A673 (cell line): ENCODE measurements at regions not wholly inside any gene's neighbourhood (a gene's known extent, or its start where the extent isn't known, plus 50 kb on each side); places are given as distances from the start of the nearest gene placed in this dataset.

Experiments
- BruUV-seq: library from RNA; stranded (reverse); fragments of 400-500 nt; replicated peaks from 2 replicates; lab custom pipeline; 2021; lab: Mats Ljungman, UMichigan
- CTCF ChIA-PET: fragments of 300-600 bp; sonication (Branson Sonifier 250); formaldehyde crosslinking; loops from one replicate; lab custom pipeline; 2022; ENCODE audit warnings: antibody characterized with exemption; lab: Charles Lee
- POLR2A ChIA-PET: fragments of 300-600 bp; sonication (Branson Sonifier 250); formaldehyde crosslinking; loops from one replicate; lab custom pipeline; 2022; ENCODE audit warnings: antibody characterized with exemption; ENCODE audit not compliant: low non-redundant PET; lab: Charles Lee
- DNase-seq: peaks from one replicate; pipeline ENCODE4 v3.0.0-alpha.2; 2015; ENCODE audit warnings: low spot score
- H3K27ac ChIP-seq: fragments of 200-600 bp; sonication (generic); 2 replicates; pipeline ENCODE4 v1.5.1; 2016; ENCODE audit warnings: mixed run types, low read depth, mild to moderate bottlenecking, mixed read lengths, antibody characterized with exemption, low read length; ENCODE audit not compliant: poor library complexity, severe bottlenecking
- H3K27me3 ChIP-seq: fragments of 200-600 bp; sonication (generic); replicated peaks from 2 replicates; pipeline ENCODE4 v1.6.1; 2017; ENCODE audit warnings: mixed run types, low read depth, mild to moderate bottlenecking, mixed read lengths, antibody characterized with exemption, low read length; ENCODE audit not compliant: insufficient read depth, poor library complexity
- H3K36me3 ChIP-seq: fragments of 200-600 bp; sonication (generic); 2 replicates; pipeline ENCODE4 v1.6.1; 2016; ENCODE audit warnings: mixed run types, mild to moderate bottlenecking, mixed read lengths, antibody characterized with exemption, low read length; ENCODE audit not compliant: insufficient read depth, poor library complexity, severe bottlenecking
- H3K4me1 ChIP-seq: fragments of 200-600 bp; sonication (generic); 2 replicates; pipeline ENCODE4 v1.6.1; 2017; ENCODE audit warnings: mixed run types, mild to moderate bottlenecking, mixed read lengths, antibody characterized with exemption, low read length; ENCODE audit not compliant: insufficient read depth, poor library complexity, severe bottlenecking
- H3K4me3 ChIP-seq: fragments of 200-600 bp; sonication (generic); 2 replicates; pipeline ENCODE4 v1.5.1; 2016; ENCODE audit warnings: low read depth, mixed run types, mild to moderate bottlenecking, mixed read lengths, low read length; ENCODE audit not compliant: poor library complexity, severe bottlenecking
- H3K9me3 ChIP-seq: fragments of 200-600 bp; sonication (generic); 2 replicates; pipeline ENCODE4 v1.6.1; 2016; ENCODE audit warnings: mixed run types, low read depth, mild to moderate bottlenecking, mixed read lengths, antibody characterized with exemption, low read length; ENCODE audit not compliant: poor library complexity, severe bottlenecking
- CTCF ChIP-seq: fragments of 300-800, 200-600 bp; sonication (generic); conservative IDR thresholded peaks from 2 replicates; pipeline ENCODE4 v1.5.1; 2017; ENCODE audit warnings: low read depth, mild to moderate bottlenecking, antibody characterized with exemption, low read length, moderate library complexity, mixed read lengths
- EZH2 ChIP-seq: fragments of 200-600 bp; sonication (generic); IDR thresholded peaks from 2 replicates; pipeline ENCODE4 v1.6.1; 2017; ENCODE audit warnings: borderline replicate concordance, low read depth, mild to moderate bottlenecking, mixed read lengths, antibody characterized with exemption, low read length; ENCODE audit not compliant: poor library complexity, severe bottlenecking
- intact Hi-C: fragments of 100-400 bp; cut with micrococcal nuclease; formaldehyde crosslinking; loops from one replicate; pipeline ENCODE4 v1.10.0; 2022; ENCODE audit not compliant: unreplicated experiment

GRCh38 chr10:128875956-128876736 lies 590.9 kb upstream of the MGMT start:
- Histone ChIP-seq H3K9me3 (no peaks in the 10 kb centered on the region), H3K27ac (no peak overlapping the region), H3K4me3 (no peak overlapping the region), H3K27me3 (no peaks in the 10 kb centered on the region), H3K36me3 (no peaks in the 10 kb centered on the region), H3K4me1 (peaks cover 11% of the 10 kb centered on the region)
- TF ChIP-seq EZH2 (no peak), CTCF (no peak)
- POLR2A ChIA-PET, result no interaction called here
- DNase-seq, result peak; percentile 11
- intact Hi-C loops, result no loop called here
- CTCF ChIA-PET, result no interaction called here
- no TSS peak for BruUV-seq

GRCh38 chr10:128877141-128877540 lies 589.9 kb upstream of the MGMT start:
- Histone ChIP-seq H3K4me3 (no peak overlapping the region), H3K36me3 (no peaks in the 10 kb centered on the region), H3K27ac (no peak overlapping the region), H3K4me1 (peaks cover 11% of the 10 kb centered on the region), H3K27me3 (no peaks in the 10 kb centered on the region), H3K9me3 (no peaks in the 10 kb centered on the region)
- no TSS peak for BruUV-seq
- ChIA-PET POLR2A (no interaction called here), CTCF (no interaction called here)
- DNase-seq, result no peak
- TF ChIP-seq CTCF (no peak), EZH2 (no peak)
- intact Hi-C loops, result no loop called here

GRCh38 chr10:128877936-128878335 lies 589.1 kb upstream of the MGMT start:
- Histone ChIP-seq H3K27me3 (no peaks in the 10 kb centered on the region), H3K27ac (no peak overlapping the region), H3K36me3 (no peaks in the 10 kb centered on the region), H3K9me3 (no peaks in the 10 kb centered on the region), H3K4me1 (peaks cover 11% of the 10 kb centered on the region), H3K4me3 (no peak overlapping the region)
- intact Hi-C loops, result no loop called here
- POLR2A ChIA-PET, result no interaction called here
- TF ChIP-seq CTCF (no peak), EZH2 (no peak)
- CTCF ChIA-PET, result no interaction called here
- no TSS peak for BruUV-seq
- no peak for DNase-seq
